Ishikawa (cell line): ENCODE measurements at regions not wholly inside any gene's neighbourhood (a gene's known extent, or its start where the extent isn't known, plus 50 kb on each side); places are given as distances from the start of the nearest gene placed in this dataset.

ENCODE experiments used
- CEBPB ChIP-seq: IDR thresholded peaks from 2 replicates; pipeline ENCODE4 v1.6.1; 2012
- EGR1 ChIP-seq: IDR thresholded peaks from 2 replicates; pipeline ENCODE4 v1.6.1; 2012
- EP300 ChIP-seq: IDR thresholded peaks from 2 replicates; pipeline ENCODE4 v1.6.1; 2012; ENCODE audit warnings: borderline replicate concordance
- MAX ChIP-seq: IDR thresholded peaks from 2 replicates; pipeline ENCODE4 v1.6.1; 2012
- TAF1 ChIP-seq: IDR thresholded peaks from 2 replicates; pipeline ENCODE4 v1.6.1; 2012; ENCODE audit warnings: low read depth, mild to moderate bottlenecking
- USF1 ChIP-seq: IDR thresholded peaks from 2 replicates; pipeline ENCODE4 v1.6.1; 2012
- YY1 ChIP-seq: IDR thresholded peaks from 2 replicates; pipeline ENCODE4 v1.6.1; 2012; ENCODE audit warnings: low read depth
- ZBTB7A ChIP-seq: IDR thresholded peaks from 2 replicates; pipeline ENCODE4 v1.6.1; 2012; ENCODE audit warnings: low read depth

GRCh38 chr4:177569434-177569833 is 127.2 kb upstream of the AGA start:
- TF ChIP-seq EGR1: no peak
- no peak for TF ChIP-seq EP300
- no peak for TF ChIP-seq CEBPB
- no peak for TF ChIP-seq USF1
- TF ChIP-seq ZBTB7A: no peak
- no peak for TF ChIP-seq YY1
- no peak for TF ChIP-seq TAF1
- TF ChIP-seq MAX: no peak
